ENCODE measurements at regions not wholly inside any gene's neighbourhood (a gene's known extent, or its start where the extent isn't known, plus 50 kb on each side); places are given as distances from the start of the nearest gene placed in this dataset.
A peak's percentile ranks its signal among the peaks of the same experiment; 100 is the strongest.

DNA sequence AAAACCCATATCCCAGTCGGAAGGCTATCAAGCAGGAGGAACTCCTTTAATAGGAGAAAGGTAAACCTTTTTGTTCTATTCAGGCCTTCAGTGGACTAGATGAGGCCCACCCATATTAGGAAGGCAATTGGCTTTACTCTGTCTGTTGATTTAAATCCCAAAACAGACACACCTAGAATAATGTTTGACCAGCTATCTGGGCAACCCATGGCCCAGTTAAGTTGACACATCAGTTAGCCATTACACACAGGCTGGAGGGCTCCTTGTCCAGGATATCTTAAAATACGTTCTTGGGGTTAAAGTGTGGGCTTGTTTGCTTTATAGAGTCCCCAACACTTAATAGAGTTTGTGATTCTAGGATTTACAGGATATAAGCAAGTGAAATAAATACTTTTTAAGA is 339.0 kb upstream of the PRKCQ start:
- DNase-seq, result no peak

DNA sequence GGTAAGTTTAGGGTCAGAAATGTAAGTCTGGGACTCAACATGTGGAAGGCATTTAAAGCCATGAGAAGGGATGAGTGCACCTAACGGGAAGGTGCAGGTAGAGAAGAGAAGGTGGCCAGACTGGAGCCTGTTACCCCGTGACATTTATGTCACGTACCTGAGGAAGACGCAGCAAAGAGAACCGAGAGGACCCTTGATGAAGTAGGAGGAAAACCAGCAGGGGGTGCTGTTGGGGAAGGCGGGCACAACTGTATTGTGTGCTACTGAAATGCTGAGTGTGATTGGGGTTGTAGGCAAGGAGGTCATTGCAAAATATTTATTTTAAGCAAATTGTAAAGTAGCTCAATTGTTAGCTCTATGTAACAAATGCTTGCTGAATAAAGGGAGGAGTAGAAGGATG is 338.2 kb upstream of the PRKCQ start:
- peak; percentile 89 for DNase-seq

DNA sequence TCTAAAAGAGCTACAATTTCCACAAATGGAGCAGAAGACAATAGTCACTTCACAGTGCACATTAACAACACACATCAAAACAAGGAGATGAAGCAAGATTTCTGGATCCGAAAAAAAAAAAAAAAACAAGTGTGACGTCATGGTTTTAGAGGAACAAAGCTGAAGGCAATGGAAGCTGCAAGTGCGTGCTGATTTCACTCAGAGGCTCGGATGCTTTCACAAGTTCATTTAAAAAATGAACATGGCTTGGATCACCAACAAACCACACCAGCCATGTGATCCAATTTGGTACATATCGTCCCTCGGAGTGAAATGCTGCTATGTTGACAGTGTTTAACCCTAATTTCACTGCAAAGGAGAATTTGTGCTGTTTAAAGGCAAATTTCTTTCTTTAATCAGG is 337.0 kb upstream of the PRKCQ start:
- DNase-seq, result no peak

- DNase-seq, result no peak
These were observed 336.5 kb upstream of the PRKCQ start for GRCh38 chr10:6916601-6917000.

DNA sequence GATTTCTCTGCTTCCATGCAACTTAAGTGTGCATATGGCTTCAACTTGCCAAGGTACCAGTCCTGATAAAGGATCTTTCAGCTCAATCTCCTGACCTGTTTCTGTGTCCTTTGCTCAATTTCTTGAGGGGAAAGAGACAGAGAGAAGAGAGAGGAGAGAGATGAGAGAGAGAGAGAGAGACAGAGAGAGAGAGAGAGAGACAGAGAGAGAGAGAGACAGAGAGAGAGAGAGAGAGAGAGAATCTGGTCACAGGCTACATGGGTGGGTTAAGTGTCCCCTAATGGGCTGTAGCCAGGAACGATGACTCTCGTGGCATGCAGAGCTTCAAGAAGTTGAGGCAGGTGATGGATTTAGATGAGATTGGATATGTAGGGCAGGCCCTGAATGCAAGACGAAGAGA is 335.2 kb upstream of the PRKCQ start:
- DNase-seq, result no peak

- DNase-seq, result no peak
These were observed 332.9 kb upstream of the PRKCQ start for GRCh38 chr10:6912929-6913328.

GRCh38 chr10:6912424-6912823 is 332.3 kb upstream of the PRKCQ start:
- no peak for DNase-seq

DNA sequence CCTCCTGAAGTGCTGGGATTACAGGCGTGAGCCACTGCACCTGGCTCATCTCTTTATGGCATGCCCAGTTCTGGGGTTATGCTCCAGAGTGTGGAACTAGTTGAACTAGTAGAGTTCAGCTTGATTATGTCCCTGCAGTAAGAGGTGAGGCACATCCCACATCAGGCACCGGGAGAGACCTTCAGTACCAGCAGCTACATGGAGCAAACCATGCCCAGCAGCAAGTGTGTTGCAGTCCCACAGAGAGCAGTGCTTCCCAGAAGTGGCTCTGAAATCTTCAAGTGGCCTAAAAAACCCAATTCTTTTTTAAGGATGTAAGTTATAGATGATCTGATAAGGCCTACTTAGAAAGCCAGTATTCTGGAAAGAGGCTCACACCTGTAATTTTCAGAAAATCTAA is 331.9 kb upstream of the PRKCQ start:
- DNase-seq, result no peak

DNA sequence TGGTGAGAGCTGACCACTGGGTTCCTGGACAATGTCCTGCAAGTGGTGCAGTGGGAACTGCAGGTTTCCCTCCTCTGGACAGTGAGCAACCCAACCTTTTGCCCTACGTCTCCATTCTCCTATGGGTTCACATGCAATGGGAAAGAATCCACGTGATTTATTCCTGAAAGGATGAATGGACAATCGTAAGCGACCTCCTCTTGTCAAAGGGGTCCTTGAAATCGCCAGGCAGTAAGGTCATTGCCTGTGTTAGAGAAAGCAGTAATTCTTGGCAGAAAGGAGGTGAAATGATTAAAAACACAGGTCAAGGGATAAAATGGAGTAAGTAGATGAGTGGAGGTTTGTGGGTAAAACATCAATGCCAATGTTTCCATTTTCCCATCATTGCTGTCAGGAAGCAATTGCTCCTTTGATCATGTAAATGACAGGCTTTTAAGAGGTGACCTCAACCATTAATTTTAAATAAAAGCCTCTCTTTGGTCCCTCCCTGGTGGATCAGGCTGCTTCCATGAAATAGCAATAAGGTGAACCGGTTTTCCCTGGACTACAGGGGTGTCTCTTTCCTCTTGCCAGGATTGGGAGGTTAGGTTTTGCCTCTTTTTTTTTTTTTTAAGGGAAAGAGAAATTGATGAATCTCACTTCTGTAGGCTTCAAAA is 330.0 kb upstream of the PRKCQ start:
- no peak for DNase-seq

DNA sequence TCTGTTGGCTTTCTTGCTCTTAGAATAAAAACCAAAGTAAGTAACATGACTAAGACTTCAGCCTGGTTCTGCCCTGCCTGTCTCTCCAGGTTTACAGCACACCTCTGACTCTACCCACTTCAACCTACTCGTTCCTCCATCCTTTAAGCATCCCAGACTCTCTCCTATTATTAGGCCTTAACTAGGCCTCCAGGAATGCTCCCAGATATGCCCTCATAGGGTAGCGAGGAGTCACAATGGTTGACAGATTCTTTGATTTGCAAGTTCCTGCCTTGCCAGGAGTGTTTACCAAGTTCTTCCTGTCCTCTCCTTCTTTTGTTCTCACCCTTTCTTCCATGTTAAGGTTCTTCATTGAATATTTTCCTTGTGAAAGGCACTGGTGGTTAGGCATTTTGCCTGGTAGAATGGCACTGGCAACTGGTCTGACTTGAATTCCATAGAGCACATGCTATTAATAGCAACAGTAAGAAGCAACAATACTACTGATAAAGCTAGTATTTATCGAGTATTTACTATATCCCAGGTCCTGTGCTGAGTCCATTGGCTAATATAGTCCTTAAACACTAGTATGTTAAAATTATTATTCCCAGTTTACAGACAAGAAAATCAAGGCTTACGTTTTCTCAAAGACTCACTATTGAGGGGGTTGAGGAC is 327.9 kb upstream of the PRKCQ start:
- DNase-seq, result no peak

DNA sequence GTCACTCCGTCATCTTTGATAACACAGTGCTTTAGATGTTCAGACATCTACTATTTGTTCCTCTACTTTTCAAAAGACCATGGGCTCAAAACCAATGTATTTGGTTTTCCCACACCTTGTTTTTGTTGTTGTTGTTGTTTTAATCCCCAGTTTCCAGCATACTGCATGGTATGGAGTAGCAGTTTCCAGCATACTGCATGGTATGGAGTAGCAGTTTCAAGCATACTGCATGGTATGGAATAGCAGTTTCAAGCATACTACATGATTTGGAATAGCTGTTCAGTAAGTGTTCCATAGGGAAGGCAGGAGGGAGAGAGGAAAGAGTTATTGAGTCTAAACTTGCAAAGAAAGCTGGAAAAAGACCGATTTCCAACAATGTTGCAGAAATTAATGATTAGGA is 314.3 kb upstream of the PRKCQ start:
- DNase-seq, result no peak

DNA sequence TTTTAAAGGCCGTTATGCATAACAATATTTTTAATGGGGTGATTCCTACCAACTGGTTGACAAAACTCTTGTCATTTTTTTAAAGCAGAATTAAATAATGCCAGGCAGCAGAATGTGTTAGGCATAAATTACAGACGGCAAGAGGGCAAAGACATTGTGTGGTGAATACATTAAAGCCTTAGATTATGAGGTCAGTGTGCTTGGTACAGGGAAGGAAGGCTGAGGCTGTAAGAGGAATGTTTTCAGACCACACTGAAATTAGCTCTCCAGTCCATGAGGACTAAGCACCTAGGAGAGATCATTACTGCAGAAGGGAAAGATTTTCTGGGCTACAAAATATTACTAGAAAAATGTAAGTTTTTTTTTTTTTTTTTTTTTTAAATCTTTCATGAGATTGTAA is 312.8 kb upstream of the PRKCQ start:
- no peak for DNase-seq

- no peak for DNase-seq
These were observed 311.8 kb upstream of the PRKCQ start for GRCh38 chr10:6891924-6892323.

- no peak for DNase-seq
These were observed 309.6 kb upstream of the PRKCQ start for GRCh38 chr10:6889718-6890117.

DNA sequence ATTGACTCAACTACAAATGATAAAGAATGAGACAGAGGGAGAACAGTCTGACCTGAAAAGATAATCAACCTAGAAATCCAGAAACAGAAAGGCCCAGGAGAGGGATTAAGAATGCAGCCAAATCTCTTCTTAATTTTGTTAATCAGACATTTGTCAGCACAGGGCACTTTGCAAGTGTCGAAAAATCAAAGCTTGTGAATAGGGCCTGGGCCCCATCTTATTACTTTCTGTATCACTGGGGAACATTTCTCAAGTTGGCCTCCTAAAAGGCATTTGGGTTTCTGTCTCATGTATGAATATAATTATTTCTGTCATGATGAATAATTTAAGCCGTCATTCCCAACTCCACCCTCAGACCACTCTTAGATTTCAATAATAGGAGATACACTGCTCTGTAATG is 308.4 kb upstream of the PRKCQ start:
- DNase-seq, result no peak

DNA sequence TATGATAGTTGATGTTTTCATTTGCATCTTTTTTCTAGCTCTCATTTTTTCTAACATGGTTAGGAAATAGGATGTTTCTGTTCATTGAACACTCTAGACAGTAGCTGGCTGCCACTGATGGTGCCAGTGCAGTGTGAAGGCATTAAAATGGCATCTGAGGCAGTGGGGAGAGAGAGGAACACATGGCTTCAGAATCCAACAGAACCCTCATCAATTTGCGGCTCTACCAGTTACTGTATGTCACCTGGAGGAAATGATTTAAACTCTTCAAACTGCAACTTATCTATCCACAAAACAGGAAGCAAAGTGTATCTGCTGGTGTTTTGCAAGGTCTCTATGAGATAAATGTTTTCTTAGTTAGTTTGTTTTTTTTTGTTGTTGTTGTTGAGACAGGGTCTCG is 305.2 kb upstream of the PRKCQ start:
- DNase-seq, result no peak

DNA sequence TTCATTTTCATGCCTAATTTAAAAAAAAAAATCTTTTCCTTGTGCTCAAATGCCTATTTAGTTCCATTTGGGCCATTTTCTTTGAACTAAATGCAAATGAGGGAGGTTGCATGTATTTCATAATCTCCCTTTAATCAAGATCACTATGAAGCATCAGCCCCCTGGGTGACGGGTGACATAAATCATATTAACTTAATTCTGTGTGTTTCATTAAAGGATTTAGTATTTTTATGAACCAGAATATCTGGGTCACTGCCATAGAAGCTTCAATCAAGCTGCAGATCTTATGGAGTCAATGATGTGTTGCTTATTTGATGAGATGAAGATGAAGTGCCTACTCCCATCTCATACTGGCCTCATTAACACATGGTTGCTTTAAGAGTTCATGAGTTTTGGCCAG is 301.9 kb upstream of the PRKCQ start:
- DNase-seq, result no peak

DNA sequence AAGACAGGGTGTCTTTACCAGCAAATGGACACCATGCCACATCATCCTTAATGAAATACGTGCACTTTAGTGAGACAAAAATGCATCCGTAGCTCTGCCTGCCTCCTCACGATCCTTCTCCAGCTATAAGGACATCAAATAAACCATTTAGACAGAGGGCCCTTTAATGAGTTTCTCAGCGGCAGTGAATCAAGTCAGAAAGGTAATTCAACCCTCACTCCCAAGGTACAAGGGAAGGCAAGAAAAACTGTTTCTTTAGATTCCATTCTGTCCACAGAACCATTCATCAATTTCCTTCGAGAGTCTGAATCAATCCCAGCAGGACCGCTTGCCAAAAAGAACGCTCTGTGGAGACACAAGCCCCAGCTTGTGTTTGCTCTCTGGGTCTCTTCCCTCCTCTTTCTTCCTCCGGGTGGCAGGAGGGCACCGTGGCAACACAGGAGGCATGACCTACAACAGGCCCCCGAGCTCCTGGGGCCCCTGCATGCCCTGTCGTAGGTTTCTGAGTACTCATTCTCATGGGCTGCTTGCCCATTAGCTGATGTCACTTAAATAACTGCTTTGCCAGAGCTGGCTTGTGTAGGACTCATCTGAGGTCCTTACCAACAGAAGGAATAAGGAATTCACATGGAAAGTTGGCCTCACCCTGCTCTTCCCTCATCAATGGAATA is 297.8 kb upstream of the PRKCQ start:
- no peak for DNase-seq

- no peak for DNase-seq
These were observed 297.3 kb upstream of the PRKCQ start for GRCh38 chr10:6877336-6877721.

DNA sequence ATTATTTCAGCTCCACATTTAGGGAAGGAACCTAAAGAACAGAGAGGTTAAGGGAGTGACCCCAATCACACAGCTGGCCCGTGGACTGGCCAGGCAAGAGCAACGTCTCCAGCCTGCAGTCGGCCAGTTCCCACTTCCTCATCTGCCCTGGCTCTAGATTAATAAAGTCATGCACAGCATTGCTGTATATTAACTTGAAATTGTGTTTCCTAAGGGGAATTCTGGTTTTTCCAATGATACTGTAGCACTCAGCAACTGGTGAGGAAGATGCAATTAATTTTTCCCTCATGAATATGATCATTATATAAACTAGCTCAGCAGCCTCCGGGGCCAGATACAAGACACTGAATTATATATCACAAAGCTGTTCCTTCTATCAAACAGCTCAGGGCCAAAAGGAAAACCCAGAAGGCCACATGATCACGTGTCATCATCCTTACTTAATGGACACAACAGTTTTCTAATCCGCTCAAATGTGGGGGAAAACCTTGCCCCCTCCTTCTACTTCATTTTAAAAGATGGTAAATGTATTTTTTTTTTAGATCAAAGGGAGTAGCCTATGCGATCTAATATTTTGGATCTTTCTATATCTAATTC is 295.3 kb upstream of the PRKCQ start:
- no peak for DNase-seq

DNA sequence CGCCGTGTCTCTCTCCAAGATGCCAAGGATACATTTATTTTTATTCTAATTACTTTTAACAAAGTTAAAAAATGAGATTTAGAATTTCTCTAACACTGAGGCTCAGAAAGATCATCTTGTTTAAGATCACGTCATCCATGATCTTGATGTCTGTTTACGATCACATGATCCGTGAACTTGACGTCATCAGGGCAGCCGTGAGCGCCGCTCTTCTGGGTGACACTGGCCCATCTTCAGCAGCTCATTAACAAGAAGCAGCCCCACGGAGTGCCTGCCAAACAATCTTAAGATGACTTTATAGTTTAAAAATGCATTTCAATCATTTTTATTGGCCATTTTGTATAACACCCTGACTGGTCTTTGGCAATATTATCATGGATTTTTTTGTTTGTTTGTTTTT is 291.1 kb upstream of the PRKCQ start:
- no peak for DNase-seq

DNA sequence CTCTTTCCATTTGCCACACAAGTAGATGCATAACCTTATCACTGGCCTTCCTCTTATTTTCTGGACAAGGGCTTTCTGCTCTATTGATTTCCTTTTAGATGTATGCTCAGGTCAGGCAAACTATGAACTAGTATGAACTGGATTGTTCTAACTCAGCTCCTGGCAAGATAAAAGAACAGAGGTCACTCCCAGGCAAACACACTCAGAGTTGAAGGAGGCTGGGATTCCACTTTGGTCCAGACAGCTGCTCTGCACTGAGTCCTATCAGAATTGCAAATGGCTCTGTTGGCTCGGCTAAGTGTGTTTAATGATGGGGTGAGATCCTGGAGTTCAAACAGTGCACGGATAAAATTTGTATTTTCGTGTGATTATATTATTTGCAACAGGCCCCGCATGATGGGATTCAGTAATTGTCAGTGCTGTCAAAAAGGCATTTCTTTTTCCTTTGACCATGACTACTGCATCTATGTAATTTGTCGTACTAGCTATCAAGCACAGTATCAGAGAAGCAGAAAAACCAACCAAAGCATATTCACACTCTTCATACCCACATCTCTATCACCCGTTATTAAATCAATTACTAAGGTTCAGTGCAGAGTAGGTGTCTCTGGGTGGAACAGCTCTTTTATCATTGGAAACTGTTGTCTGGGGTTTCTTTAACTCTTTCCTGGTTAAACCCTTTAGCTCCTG is 288.1 kb upstream of the PRKCQ start:
- no peak for DNase-seq

- DNase-seq, result no peak
These were observed 286.7 kb upstream of the PRKCQ start for GRCh38 chr10:6866757-6867156.

DNA sequence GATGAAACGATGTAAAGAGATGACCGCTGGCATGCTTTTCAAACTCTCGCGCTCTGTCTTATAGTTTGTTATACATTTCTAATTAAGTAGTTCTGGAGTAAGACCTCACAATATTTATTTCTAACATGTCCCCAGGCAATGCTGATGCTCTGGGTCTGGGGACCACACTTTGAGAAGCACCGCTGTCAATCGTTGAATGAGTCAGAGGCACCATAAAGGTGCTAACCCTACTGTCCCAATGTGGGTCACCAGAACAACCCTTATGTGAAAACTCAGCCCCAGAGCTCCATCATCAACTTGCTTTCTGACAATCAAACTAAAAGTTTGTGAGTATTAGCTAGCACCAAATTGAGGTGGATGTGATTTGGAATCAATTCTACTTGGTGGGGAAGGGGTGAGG is 284.1 kb upstream of the PRKCQ start:
- no peak for DNase-seq
